K562 (cell line): ENCODE measurements at regions not wholly inside any gene's neighbourhood (a gene's known extent, or its start where the extent isn't known, plus 50 kb on each side); places are given as distances from the start of the nearest gene placed in this dataset.

Experiments
- ATAC-seq: fragments of 200-7000 bp; cut with Tn5 transposase; 3 replicates; pipeline ENCODE4 v1.9.1; 2020; ENCODE audit warnings: moderate library complexity
- BruUV-seq: library from RNA; stranded (reverse); fragments of 400-500 nt; replicated peaks from 2 replicates; lab custom pipeline; 2021; lab: Mats Ljungman, UMichigan
- CTCF ChIA-PET: fragments of 300-600 bp; formaldehyde crosslinking; extraction: SDS; loops from one replicate; lab custom pipeline; 2021; ENCODE audit warnings: low intra/inter-chr PET ratio; lab: Yijun Ruan, JAX
- POLR2A ChIA-PET: fragments of 300-600, 350-650 bp; sonication (Branson Sonifier 250); formaldehyde crosslinking; extraction: SDS; loops from one replicate; lab custom pipeline; 2021; ENCODE audit warnings: antibody characterized with exemption, inconsistent platforms; lab: Yijun Ruan, JAX
- DNase-seq, 4 experiments: peaks; one replicate each; pipeline versions ENCODE4 v3.0.0 to v3.0.0-alpha.2; 2011 to 2018; ENCODE audit warnings: low spot score in 3 of 4, mixed read lengths in 3 of 4; ENCODE audit errors: extremely low read depth in 1 of 4
- FAIRE-seq: peaks from 2 replicates; lab custom pipeline; 2011; peaks lifted over from hg19 to GRCh38; lab: Jason Lieb, UNC
- H2AFZ ChIP-seq: 2 replicates; pipeline ENCODE4 v1.6.0; 2011; ENCODE audit warnings: low read depth, low read length, control low read depth, inconsistent platforms
- H3K27ac ChIP-seq: fragments of 200-600 bp; 3 replicates; pipeline ENCODE4 v1.8.0; 2011; ENCODE audit warnings: low read depth, mild to moderate bottlenecking, control low read depth, inconsistent platforms, low read length, moderate library complexity, mixed read lengths; ENCODE audit errors: extremely low read depth
- H3K27me3 ChIP-seq, 2 experiments: fragments of 300-600 bp in 1 of 2; 2 replicates in 1 of 2; 3 replicates in 1 of 2; pipeline versions ENCODE4 v1.6.0 to v1.8.0; 2011; ENCODE audit warnings: inconsistent platforms in 2 of 2, low read length in 2 of 2, mild to moderate bottlenecking in 1 of 2, mixed read lengths in 1 of 2, moderate library complexity in 1 of 2; ENCODE audit not compliant: control insufficient read depth in 2 of 2, insufficient read depth in 2 of 2
- H3K36me3 ChIP-seq: fragments of 300-600 bp; 3 replicates; pipeline ENCODE4 v1.8.0; 2011; ENCODE audit warnings: mild to moderate bottlenecking, low read length, inconsistent platforms; ENCODE audit not compliant: control insufficient read depth, insufficient read depth
- H3K4me1 ChIP-seq, 2 experiments: fragments of 200-600 bp in 1 of 2; replicated peaks in 1 of 2; 2 replicates in 1 of 2; 3 replicates in 1 of 2; pipeline versions ENCODE4 v1.5.1 to v1.8.0; 2011; ENCODE audit warnings: inconsistent platforms in 2 of 2, low read length in 2 of 2, mild to moderate bottlenecking in 1 of 2, mixed read lengths in 1 of 2, moderate library complexity in 1 of 2; ENCODE audit not compliant: control insufficient read depth in 2 of 2, insufficient read depth in 2 of 2
- H3K4me2 ChIP-seq: 2 replicates; pipeline ENCODE4 v1.6.1; 2011; ENCODE audit warnings: low read length, control low read depth, inconsistent platforms, mixed read lengths; ENCODE audit not compliant: insufficient read depth
- H3K4me3 ChIP-seq: fragments of 200-600 bp; sonication (generic), shearing (Covaris generic); 2 replicates; pipeline ENCODE4 v1.5.1; 2016; ENCODE audit warnings: control low read depth, inconsistent platforms
- H3K79me2 ChIP-seq: fragments of 200-600 bp; 3 replicates; pipeline ENCODE4 v1.8.0; 2011; ENCODE audit warnings: low read length, inconsistent platforms; ENCODE audit not compliant: control insufficient read depth, insufficient read depth
- H3K9ac ChIP-seq, 2 experiments: 2 replicates each; pipeline versions ENCODE4 v1.6.0 to v1.6.1; 2011; ENCODE audit warnings: low read depth in 2 of 2, low read length in 2 of 2, control low read depth in 1 of 2, inconsistent platforms in 1 of 2, mild to moderate bottlenecking in 1 of 2, mixed read lengths in 1 of 2; ENCODE audit not compliant: insufficient read depth in 1 of 2
- H3K9me1 ChIP-seq: one replicate; pipeline ENCODE4 v1.6.0; 2011; ENCODE audit warnings: inconsistent platforms, mild to moderate bottlenecking, low read length, moderate library complexity; ENCODE audit not compliant: control insufficient read depth, insufficient read depth
- H3K9me3 ChIP-seq: replicated peaks from 2 replicates; pipeline ENCODE4 v1.5.1; 2011; ENCODE audit warnings: low read depth, low read length, inconsistent platforms; ENCODE audit not compliant: control insufficient read depth, insufficient read depth
- H4K20me1 ChIP-seq: replicated peaks from 2 replicates; pipeline ENCODE4 v1.6.1; 2011; ENCODE audit warnings: low read length, inconsistent platforms, mixed read lengths; ENCODE audit not compliant: control insufficient read depth, insufficient read depth
- ASH1L ChIP-seq: fragments of 450-650 bp; IDR thresholded peaks from 2 replicates; pipeline ENCODE4 v1.6.1; 2018; ENCODE audit warnings: borderline replicate concordance, mild to moderate bottlenecking, low read depth; ENCODE audit not compliant: partially characterized antibody
- ETS2 ChIP-seq: IDR thresholded peaks from 2 replicates; pipeline ENCODE4 v1.6.1; 2016; ENCODE audit warnings: borderline replicate concordance, missing genetic modification characterization, mild to moderate bottlenecking, moderate library complexity, missing compliant biosample characterization; ENCODE audit not compliant: poor library complexity, severe bottlenecking
- FOXJ3 ChIP-seq: sonication (generic); formaldehyde crosslinking; IDR thresholded peaks from 2 replicates; pipeline ENCODE4 v1.4.0; 2020; ENCODE audit warnings: mild to moderate bottlenecking, missing genetic modification reagents
- HDAC3 ChIP-seq: fragments of 450-650 bp; IDR thresholded peaks from 2 replicates; pipeline ENCODE4 v1.6.1; 2018; ENCODE audit warnings: borderline replicate concordance, mild to moderate bottlenecking, moderate library complexity; ENCODE audit not compliant: partially characterized antibody
- HNRNPK ChIP-seq: fragments of 200-400 bp; formaldehyde crosslinking; IDR thresholded peaks from one replicate; pipeline ENCODE4 v1.6.1; 2018; ENCODE audit warnings: mild to moderate bottlenecking, low read depth, low read length; ENCODE audit not compliant: poor library complexity, severe bottlenecking
- HNRNPLL ChIP-seq: fragments of 200-400 bp; formaldehyde crosslinking; IDR thresholded peaks from 2 replicates; pipeline ENCODE4 v1.6.1; 2017; ENCODE audit warnings: low read length, low read depth, mild to moderate bottlenecking; ENCODE audit not compliant: poor library complexity, severe bottlenecking
- LARP7 ChIP-seq: fragments of 450-650 bp; IDR thresholded peaks from 2 replicates; pipeline ENCODE4 v1.6.1; 2016
- MECOM ChIP-seq: fragments of 250-450 bp; sonication (Bioruptor Pico); IDR thresholded peaks from 2 replicates; pipeline ENCODE4 v1.8.0; 2022; ENCODE audit warnings: inconsistent platforms
- STAT5B ChIP-seq: fragments of 250-450 bp; sonication (Bioruptor Pico); IDR thresholded peaks from 2 replicates; pipeline ENCODE4 v1.8.0; 2021; ENCODE audit warnings: mild to moderate bottlenecking, inconsistent platforms
- TAL1 ChIP-seq: fragments of 450-650 bp; IDR thresholded peaks from 2 replicates; pipeline ENCODE4 v1.6.1; 2016; ENCODE audit warnings: mild to moderate bottlenecking
- ZBTB1 ChIP-seq: sonication (generic); formaldehyde crosslinking; IDR thresholded peaks from 2 replicates; pipeline ENCODE4 v1.8.1; 2023; ENCODE audit warnings: missing genetic modification reagents, low read depth, mild to moderate bottlenecking, borderline replicate concordance
- ZNF274 ChIP-seq: IDR thresholded peaks from 2 replicates; pipeline ENCODE4 v1.6.1; 2011; ENCODE audit warnings: low read depth, mild to moderate bottlenecking, low read length, moderate library complexity, borderline replicate concordance
- ZNF507 ChIP-seq: conservative IDR thresholded peaks from 2 replicates; pipeline ENCODE4 v1.6.1; 2017; ENCODE audit warnings: missing genetic modification characterization, missing compliant biosample characterization
- ZNF57 ChIP-seq: fragments of 450-650 bp; formaldehyde crosslinking; IDR thresholded peaks from 2 replicates; pipeline ENCODE4 v1.4.0; 2020; ENCODE audit warnings: mild to moderate bottlenecking, moderate library complexity
- WGBS: fragments of 100-300 bp; shearing (Covaris generic); methylation state at CpG from one replicate; pipeline ENCODE4 v1.1.6; 2016; ENCODE audit warnings: low coverage, mixed read lengths; ENCODE audit not compliant: insufficient coverage; ENCODE audit errors: missing lambda C conversion rate; 5-methylcytosine and 5-hydroxymethylcytosine counted together
- in situ Hi-C: fragments of 300-500 bp; cut with MboI; formaldehyde crosslinking; loops from 4 replicates; pipeline ENCODE4 v1.15.0; 2018; ENCODE audit warnings: inconsistent platforms, mixed read lengths
- intact Hi-C: fragments of 100-400 bp; cut with micrococcal nuclease; formaldehyde crosslinking; loops from 2 replicates; pipeline ENCODE4 v1.14.2; 2022
- TF ChIP-seq, protein P1 (sequence below): fragments of 450-650 bp; formaldehyde crosslinking; IDR thresholded peaks from 2 replicates; pipeline ENCODE4 v1.4.0; 2020; ENCODE audit warnings: mild to moderate bottlenecking, moderate library complexity

DNA sequence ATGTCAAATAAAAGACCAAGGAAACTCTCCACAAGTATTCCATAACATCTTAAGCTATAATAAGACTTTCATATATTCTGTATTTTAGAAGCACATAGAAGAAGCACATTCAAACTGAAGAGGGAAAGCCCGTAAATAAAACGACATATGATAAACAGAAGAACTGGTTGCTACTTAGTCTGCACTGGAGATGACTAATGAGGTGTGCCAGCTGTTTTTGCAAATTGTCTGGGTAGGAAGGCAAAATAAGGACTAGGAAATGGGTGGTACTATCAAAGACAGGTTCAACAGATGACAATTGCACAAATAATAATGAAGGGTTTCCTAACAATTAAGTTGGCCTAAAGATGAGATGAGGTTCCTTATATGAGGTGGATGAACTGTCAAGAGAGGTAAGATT is 593.2 kb upstream of the CCDC179 start (continued):
- TF ChIP-seq ZBTB1 (CRISPR knock-in tag) (no peak), HDAC3 (no peak), ZNF57 (CRISPR knock-in tag) (no peak), ZNF274 (no peak), HNRNPK (no peak), MECOM (no peak)

DNA sequence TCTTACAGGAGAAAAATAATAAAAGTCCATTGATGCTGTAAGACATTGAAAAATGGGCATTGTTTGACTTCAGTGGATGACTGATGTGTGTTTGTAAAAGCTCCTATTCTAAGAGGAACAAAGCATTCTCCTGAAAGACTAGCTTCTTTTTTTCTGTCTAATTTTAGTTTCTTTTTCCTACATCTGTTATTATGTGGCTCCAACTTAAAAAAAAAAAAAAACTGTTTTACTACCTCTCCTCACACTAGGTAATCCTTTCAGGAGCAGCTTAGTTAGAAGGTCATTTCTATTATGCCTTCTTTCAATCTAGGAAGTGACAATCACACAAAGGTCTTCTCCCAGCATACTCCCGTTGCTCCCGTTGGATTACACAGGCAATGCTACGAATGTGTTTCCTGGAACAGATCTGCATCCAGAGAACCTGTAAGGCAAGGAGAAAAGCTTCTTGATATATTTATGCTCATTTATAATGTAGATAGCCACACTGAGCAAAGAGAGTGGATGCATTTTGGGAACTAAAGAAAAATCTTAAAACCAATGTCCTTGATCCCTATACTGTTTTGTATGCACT is 595.1 kb upstream of the CCDC179 start:
- Histone ChIP-seq H3K4me2 (no peak overlapping the region), H3K9me1 (no peaks in the 10 kb centered on the region), H3K9ac (no peak overlapping the region), H3K27ac (no peak overlapping the region), H3K79me2 (no peaks in the 10 kb centered on the region), H4K20me1 (no peaks in the 10 kb centered on the region), H2AFZ (no peak overlapping the region), H3K4me3 (no peak overlapping the region), H3K27me3 (no peaks in the 10 kb centered on the region)
- intact Hi-C loops (no loop called here), in situ Hi-C loops (no loop called here)
- ChIA-PET POLR2A (no interaction called here), CTCF (no interaction called here)
- 0% methylated on average over 3 of the region's 3 CpGs for WGBS
- BruUV-seq = no TSS peak
- FAIRE-seq = no peak
- TF ChIP-seq FOXJ3 (CRISPR knock-in tag) (no peak), ZNF507 (tag) (no peak), ETS2 (tag) (no peak), ASH1L (no peak), HNRNPLL (no peak), STAT5B (CRISPR knock-in tag) (no peak), TAL1 (no peak), LARP7 (no peak)
- TF ChIP-seq, protein P1, sequence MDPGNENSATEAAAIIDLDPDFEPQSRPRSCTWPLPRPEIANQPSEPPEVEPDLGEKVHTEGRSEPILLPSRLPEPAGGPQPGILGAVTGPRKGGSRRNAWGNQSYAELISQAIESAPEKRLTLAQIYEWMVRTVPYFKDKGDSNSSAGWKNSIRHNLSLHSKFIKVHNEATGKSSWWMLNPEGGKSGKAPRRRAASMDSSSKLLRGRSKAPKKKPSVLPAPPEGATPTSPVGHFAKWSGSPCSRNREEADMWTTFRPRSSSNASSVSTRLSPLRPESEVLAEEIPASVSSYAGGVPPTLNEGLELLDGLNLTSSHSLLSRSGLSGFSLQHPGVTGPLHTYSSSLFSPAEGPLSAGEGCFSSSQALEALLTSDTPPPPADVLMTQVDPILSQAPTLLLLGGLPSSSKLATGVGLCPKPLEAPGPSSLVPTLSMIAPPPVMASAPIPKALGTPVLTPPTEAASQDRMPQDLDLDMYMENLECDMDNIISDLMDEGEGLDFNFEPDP (CRISPR knock-in tag) = no peak
- TF ChIP-seq, all 486 proteins: peak for 0
- ATAC-seq = no peak
- no peak for DNase-seq
- no peaks in the 10 kb centered on the region for H3K36me3 ChIP-seq
- no peaks in the 10 kb centered on the region for H3K4me1 ChIP-seq
- no peaks in the 10 kb centered on the region for H3K9me3 ChIP-seq
